Colonic mucosa (tissue), 4 donors: ENCODE measurements at regions not wholly inside any gene's neighbourhood (a gene's known extent, or its start where the extent isn't known, plus 50 kb on each side); places are given as distances from the start of the nearest gene placed in this dataset.

ENCODE experiments used
- DNase-seq: peaks from one replicate; pipeline ENCODE4 v3.0.0-alpha.2; 2020
- H3K27ac ChIP-seq: fragments of 200-600 bp; one replicate; pipeline ENCODE4 v1.8.0; 2021
- H3K27me3 ChIP-seq: fragments of 200-600 bp; one replicate; pipeline ENCODE4 v1.8.0; 2021
- H3K36me3 ChIP-seq: fragments of 200-600 bp; one replicate; pipeline ENCODE4 v1.8.0; 2021
- H3K4me1 ChIP-seq: fragments of 200-600 bp; one replicate; pipeline ENCODE4 v1.8.0; 2021; ENCODE audit warnings: mild to moderate bottlenecking
- H3K4me3 ChIP-seq: fragments of 200-600 bp; one replicate; pipeline ENCODE4 v1.8.0; 2021
- H3K9ac ChIP-seq, 2 donors: one replicate each; pipeline ENCODE4 v1.7.0; 2013; ENCODE audit warnings: control low read depth in 2 of 2, low read depth in 2 of 2, low read length in 2 of 2
- H3K9me3 ChIP-seq: fragments of 200-600 bp; one replicate; pipeline ENCODE4 v1.8.0; 2021
- intact Hi-C: fragments of 100-400 bp; cut with DNase I; formaldehyde crosslinking; loops from one replicate; pipeline ENCODE4 v1.14.1; 2022
- TF ChIP-seq, protein P1 (sequence below): fragments of 200-600 bp; IDR thresholded peaks from one replicate; pipeline ENCODE4 v1.8.0; 2022; ENCODE audit warnings: antibody characterized with exemption, mild to moderate bottlenecking
- donor health status: healthy.
- donor health status: DM: no; HTN: no; CAD: no.
- donor health status: DM: no; HTN: no; CAD: no.

DNA sequence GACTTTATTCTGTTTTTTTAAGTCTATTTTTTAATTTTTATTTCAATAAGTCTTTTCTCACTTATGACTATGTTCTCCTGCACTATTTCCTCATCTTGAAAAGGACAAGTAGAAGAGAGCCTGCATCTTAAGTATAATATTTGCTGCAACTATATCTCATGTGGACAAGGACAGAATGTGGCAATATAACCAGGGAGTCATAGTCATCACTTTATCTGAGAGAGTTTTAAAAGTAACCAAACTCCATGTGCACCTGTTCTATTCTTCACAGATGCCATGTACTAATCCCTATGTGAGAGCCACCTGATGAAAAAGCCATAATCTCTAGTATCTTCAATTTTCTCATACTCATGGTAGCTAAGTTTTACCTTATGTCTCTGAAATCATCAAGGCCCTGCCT, 104.2 kb upstream of the SOX6 start:
- Histone ChIP-seq H3K4me1 (no peaks in the 10 kb centered on the region), H3K9me3 (no peaks in the 10 kb centered on the region), H3K9ac (no peak overlapping the region), H3K27ac (no peak overlapping the region), H3K36me3 (no peaks in the 10 kb centered on the region), H3K27me3 (no peaks in the 10 kb centered on the region), H3K4me3 (no peak overlapping the region)
- no peak for DNase-seq
- TF ChIP-seq, protein P1, sequence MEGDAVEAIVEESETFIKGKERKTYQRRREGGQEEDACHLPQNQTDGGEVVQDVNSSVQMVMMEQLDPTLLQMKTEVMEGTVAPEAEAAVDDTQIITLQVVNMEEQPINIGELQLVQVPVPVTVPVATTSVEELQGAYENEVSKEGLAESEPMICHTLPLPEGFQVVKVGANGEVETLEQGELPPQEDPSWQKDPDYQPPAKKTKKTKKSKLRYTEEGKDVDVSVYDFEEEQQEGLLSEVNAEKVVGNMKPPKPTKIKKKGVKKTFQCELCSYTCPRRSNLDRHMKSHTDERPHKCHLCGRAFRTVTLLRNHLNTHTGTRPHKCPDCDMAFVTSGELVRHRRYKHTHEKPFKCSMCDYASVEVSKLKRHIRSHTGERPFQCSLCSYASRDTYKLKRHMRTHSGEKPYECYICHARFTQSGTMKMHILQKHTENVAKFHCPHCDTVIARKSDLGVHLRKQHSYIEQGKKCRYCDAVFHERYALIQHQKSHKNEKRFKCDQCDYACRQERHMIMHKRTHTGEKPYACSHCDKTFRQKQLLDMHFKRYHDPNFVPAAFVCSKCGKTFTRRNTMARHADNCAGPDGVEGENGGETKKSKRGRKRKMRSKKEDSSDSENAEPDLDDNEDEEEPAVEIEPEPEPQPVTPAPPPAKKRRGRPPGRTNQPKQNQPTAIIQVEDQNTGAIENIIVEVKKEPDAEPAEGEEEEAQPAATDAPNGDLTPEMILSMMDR = no peak
- intact Hi-C loops = no loop called here

DNA sequence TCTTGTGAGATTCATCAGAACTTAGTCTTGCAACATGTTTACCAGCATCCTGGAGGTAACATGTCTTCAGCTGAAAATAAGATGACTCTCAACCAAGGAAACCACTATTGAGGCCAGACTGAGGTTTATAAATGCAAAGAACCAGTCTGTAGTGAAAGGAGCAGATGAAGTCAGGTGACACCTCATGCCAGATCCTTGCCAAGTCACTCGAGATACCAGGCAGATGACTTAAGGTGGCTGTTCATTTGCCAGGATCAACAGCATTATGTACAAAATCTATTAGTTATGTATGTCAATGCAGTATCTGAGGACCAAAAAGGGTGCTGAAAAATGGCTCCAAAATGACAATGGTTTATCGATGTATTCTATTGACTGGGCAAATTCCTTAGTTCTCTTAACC, 100.0 kb upstream of the SOX6 start:
- no peaks in the 10 kb centered on the region for H3K27me3 ChIP-seq
- intact Hi-C loops = no loop called here
- no peaks in the 10 kb centered on the region for H3K9me3 ChIP-seq
- no peak overlapping the region for H3K9ac ChIP-seq
- H3K4me1 ChIP-seq = no peaks in the 10 kb centered on the region
- no peaks in the 10 kb centered on the region for H3K36me3 ChIP-seq
- DNase-seq = no peak
- H3K4me3 ChIP-seq = no peak overlapping the region
- TF ChIP-seq, protein P1 = no peak
- no peak overlapping the region for H3K27ac ChIP-seq

DNA sequence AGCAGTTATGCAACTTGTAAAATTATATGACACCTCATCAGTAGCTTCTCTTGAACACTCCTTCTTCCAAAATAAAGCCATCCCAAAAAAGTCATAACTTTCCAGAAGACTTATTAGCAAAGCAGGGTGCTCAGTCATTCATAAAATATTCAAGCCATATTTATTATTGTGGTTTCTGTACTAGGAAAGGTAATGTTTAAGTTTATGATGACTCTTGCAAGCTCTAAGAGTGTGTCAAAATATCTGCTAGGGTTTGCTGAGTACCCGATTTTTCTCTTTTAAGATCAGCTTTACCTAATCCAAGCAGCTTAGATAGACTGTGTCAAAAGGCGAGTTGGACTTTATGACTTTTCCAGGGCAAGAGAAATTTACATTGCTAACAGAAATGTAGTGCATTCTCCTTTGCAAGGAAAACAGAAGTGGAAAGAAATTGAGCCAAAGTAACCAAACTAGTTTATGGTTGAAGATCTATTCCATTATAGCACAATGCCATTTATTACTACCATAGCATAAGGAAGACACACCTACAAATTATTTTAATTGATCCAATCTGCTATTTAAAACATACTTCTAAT, 98.0 kb upstream of the SOX6 start:
- intact Hi-C loops = no loop called here
- no peak for DNase-seq
- no peak overlapping the region for H3K27ac ChIP-seq
- no peak overlapping the region for H3K4me3 ChIP-seq
- no peaks in the 10 kb centered on the region for H3K4me1 ChIP-seq
- H3K9me3 ChIP-seq = no peaks in the 10 kb centered on the region
- H3K27me3 ChIP-seq = no peaks in the 10 kb centered on the region
- no peak overlapping the region for H3K9ac ChIP-seq
- TF ChIP-seq, protein P1 = no peak
- no peaks in the 10 kb centered on the region for H3K36me3 ChIP-seq

DNA sequence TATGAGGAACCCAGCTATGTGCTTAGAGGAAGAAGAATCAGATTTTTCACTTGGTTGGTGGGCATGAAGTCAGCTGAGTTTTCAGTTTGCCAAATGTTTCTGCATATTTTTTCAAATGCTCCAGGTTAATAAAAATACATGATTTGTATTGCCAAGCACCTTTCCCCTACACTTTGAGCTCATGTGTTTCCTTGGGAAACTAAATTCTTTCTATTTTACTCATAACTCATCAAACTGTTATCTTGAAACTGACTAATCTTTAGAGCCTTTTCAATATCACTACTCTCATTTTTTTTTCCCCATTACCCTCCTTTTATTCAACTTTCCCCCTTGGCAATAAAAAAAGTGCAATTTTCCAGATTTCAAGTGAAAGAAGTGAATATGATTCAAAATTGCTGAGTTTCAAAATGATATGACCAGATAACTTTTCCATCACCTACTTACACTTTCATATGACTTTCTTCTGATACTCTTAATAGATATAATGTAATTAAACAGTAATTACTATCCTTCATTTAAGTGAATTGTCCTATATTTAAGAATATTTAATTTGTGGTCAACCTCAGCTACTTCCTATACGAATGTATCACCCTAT, 91.9 kb upstream of the SOX6 start:
- H3K4me3 ChIP-seq = no peak overlapping the region
- DNase-seq = no peak
- H3K27me3 ChIP-seq = no peaks in the 10 kb centered on the region
- H3K27ac ChIP-seq = no peak overlapping the region
- no peaks in the 10 kb centered on the region for H3K4me1 ChIP-seq
- intact Hi-C loops = no loop called here
- TF ChIP-seq, protein P1 = no peak
- H3K9ac ChIP-seq = no peak overlapping the region
- H3K9me3 ChIP-seq = no peaks in the 10 kb centered on the region
- no peaks in the 10 kb centered on the region for H3K36me3 ChIP-seq

DNA sequence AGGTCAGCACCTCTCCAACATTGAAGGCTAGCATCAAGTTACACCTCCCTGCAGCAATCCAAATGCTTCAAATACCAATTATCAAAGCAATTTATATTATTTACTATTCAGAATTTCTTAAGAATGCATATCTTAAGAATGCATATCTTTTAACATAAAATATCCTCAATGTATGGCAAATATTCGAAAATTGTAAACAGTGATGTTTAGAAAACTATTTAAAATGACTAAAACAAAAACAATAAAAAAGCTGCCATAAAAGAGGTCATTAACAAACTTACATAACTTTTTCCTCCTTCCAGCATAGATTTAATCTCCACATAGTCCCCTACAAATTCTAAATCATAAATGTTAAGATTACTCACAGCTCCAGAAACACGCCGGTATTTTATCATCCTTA, 85.1 kb upstream of the SOX6 start:
- H3K27ac ChIP-seq = no peak overlapping the region
- no peak overlapping the region for H3K4me3 ChIP-seq
- H3K36me3 ChIP-seq = no peaks in the 10 kb centered on the region
- no peaks in the 10 kb centered on the region for H3K27me3 ChIP-seq
- H3K9me3 ChIP-seq = no peaks in the 10 kb centered on the region
- no peak overlapping the region for H3K9ac ChIP-seq
- no peaks in the 10 kb centered on the region for H3K4me1 ChIP-seq
- TF ChIP-seq, protein P1 = no peak
- intact Hi-C loops = no loop called here
- DNase-seq = no peak
